Stomach (tissue), 8 donors: ENCODE measurements at regions not wholly inside any gene's neighbourhood (a gene's known extent, or its start where the extent isn't known, plus 50 kb on each side); places are given as distances from the start of the nearest gene placed in this dataset.

Experiments
- DNase-seq, 2 donors: peaks; one replicate each; pipeline versions ENCODE4 v3.0.0 to v3.0.0-alpha.2; 2013 to 2019
- H3K27ac ChIP-seq, 5 donors: fragments of 200-600 bp in 4 of 5; sonication (generic) in 4 of 5; one replicate each; pipeline ENCODE4 v1.5.1; 2013 to 2019; ENCODE audit warnings: mild to moderate bottlenecking in 1 of 5, moderate library complexity in 1 of 5
- H3K27me3 ChIP-seq, 3 donors: fragments of 200-600 bp; sonication (generic); one replicate each; pipeline ENCODE4 v1.5.1; 2017 to 2019; ENCODE audit warnings: mixed run types in 1 of 3
- H3K36me3 ChIP-seq, 4 donors: fragments of 200-600 bp; sonication (generic); 1 replicate in 3 of 4; 2 replicates in 1 of 4; pipeline ENCODE4 v1.5.1; 2016 to 2019
- H3K4me1 ChIP-seq, 4 donors: fragments of 200-600 bp; sonication (generic); one replicate each; pipeline ENCODE4 v1.5.1; 2016 to 2019
- H3K4me3 ChIP-seq, 4 donors: fragments of 200-600 bp; sonication (generic) in 3 of 4; one replicate each; pipeline ENCODE4 v1.5.1; 2016 to 2019; ENCODE audit warnings: mild to moderate bottlenecking in 1 of 4
- H3K9me3 ChIP-seq, 4 donors: fragments of 200-600 bp; sonication (generic); one replicate each; pipeline ENCODE4 v1.5.1; 2016 to 2019
- CTCF ChIP-seq, 7 experiments: fragments of 450-650 bp in 4 of 7; fragments of 200-600 bp in 3 of 7; sonication (generic) in 3 of 7; IDR thresholded peaks; one replicate each; pipeline ENCODE4 v1.5.1; 2016 to 2019; ENCODE audit warnings: antibody characterized with exemption in 7 of 7, control low read depth in 2 of 7, mild to moderate bottlenecking in 1 of 7
- EP300 ChIP-seq: sonication (generic); formaldehyde crosslinking; IDR thresholded peaks from one replicate; pipeline ENCODE4 v1.6.1; 2017; ENCODE audit warnings: antibody characterized with exemption
- POLR2A ChIP-seq, 4 donors: fragments of 450-650 bp; IDR thresholded peaks; one replicate each; pipeline ENCODE4 v1.6.1; 2016; ENCODE audit warnings: antibody characterized with exemption in 4 of 4, control low read depth in 2 of 4, mild to moderate bottlenecking in 1 of 4, moderate library complexity in 1 of 4
- POLR2AphosphoS5 ChIP-seq, 3 donors: sonication (generic); formaldehyde crosslinking; IDR thresholded peaks; one replicate each; pipeline ENCODE4 v1.6.1; 2016; ENCODE audit warnings: antibody characterized with exemption in 3 of 3
- WGBS, 5 donors: extraction: QIAGEN DNeasy Blood & Tissue Kit in 3 of 5; methylation state at CpG; one replicate each; pipeline versions ENCODE4 v1.1.5 to v1.1.7; 2013 to 2018; 5-methylcytosine and 5-hydroxymethylcytosine counted together
- intact Hi-C: fragments of 100-400 bp; cut with DNase I; formaldehyde crosslinking; loops from one replicate; pipeline ENCODE4 v1.15.1; 2023; ENCODE audit warnings: low total_unique reads
- donor health status: healthy with polysubstance abuse.
- donor health status: Bipolar disorder and iron deficiency.
- donor health status: healthy.

DNA sequence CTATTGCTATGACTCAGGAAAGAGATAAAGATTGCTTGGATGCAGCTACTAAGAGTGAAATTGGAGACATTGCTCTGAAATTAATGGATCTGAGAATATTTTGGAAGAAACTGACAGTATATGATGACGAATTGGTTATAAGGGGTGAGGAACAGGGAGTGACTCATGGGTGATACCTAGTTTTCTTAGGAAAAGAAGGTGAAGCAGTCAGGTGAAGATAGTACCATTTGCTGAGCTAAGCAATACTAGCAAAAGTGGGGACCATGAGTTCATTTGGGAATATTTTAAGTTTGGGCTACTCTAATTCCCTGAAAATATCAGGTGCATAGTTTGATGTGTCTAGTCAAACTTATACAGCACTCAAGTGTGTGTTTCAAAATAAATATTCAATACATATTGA is 260.1 kb upstream of the NFIA start:
- Histone ChIP-seq H3K9me3 (peaks cover 0 to under 1% (median 0%) of the 10 kb centered on the region in 4 donors), H3K27me3 (no peaks in the 10 kb centered on the region), H3K4me1 (peaks cover 0 to 10% (median 0%) of the 10 kb centered on the region in 4 donors), H3K36me3 (no peaks in the 10 kb centered on the region), H3K4me3 (no peak overlapping the region), H3K27ac (no peak overlapping the region)
- 69 to 93% (median 81%) methylated on average over 1 of the region's 1 CpG for WGBS, 5 donors
- intact Hi-C loops, result no loop called here
- no peak for TF ChIP-seq POLR2AphosphoS5 (IDR thresholded peaks at IDR 0.05)
- no peak for TF ChIP-seq CTCF (IDR thresholded peaks at IDR 0.05)
- TF ChIP-seq POLR2A (IDR thresholded peaks at IDR 0.05), result no peak
- TF ChIP-seq EP300, result no peak
- DNase-seq, result no peak

GRCh38 chr1:60821156-60821555 is 261.2 kb upstream of the NFIA start:
- intact Hi-C loops, result no loop called here
- no peak for DNase-seq
- Histone ChIP-seq H3K4me1 (peaks cover 0 to 10% (median 0%) of the 10 kb centered on the region in 4 donors), H3K27ac (no peak overlapping the region), H3K4me3 (no peak overlapping the region), H3K36me3 (no peaks in the 10 kb centered on the region), H3K27me3 (no peaks in the 10 kb centered on the region), H3K9me3 (no peaks in the 10 kb centered on the region)
- WGBS, 5 donors, result 71 to 93% (median 90%) methylated on average over 1 of the region's 1 CpG
- no peak for TF ChIP-seq POLR2AphosphoS5 (IDR thresholded peaks at IDR 0.05)
- no peak for TF ChIP-seq POLR2A (IDR thresholded peaks at IDR 0.05)
- TF ChIP-seq EP300, result no peak
- no peak for TF ChIP-seq CTCF (IDR thresholded peaks at IDR 0.05)

DNA sequence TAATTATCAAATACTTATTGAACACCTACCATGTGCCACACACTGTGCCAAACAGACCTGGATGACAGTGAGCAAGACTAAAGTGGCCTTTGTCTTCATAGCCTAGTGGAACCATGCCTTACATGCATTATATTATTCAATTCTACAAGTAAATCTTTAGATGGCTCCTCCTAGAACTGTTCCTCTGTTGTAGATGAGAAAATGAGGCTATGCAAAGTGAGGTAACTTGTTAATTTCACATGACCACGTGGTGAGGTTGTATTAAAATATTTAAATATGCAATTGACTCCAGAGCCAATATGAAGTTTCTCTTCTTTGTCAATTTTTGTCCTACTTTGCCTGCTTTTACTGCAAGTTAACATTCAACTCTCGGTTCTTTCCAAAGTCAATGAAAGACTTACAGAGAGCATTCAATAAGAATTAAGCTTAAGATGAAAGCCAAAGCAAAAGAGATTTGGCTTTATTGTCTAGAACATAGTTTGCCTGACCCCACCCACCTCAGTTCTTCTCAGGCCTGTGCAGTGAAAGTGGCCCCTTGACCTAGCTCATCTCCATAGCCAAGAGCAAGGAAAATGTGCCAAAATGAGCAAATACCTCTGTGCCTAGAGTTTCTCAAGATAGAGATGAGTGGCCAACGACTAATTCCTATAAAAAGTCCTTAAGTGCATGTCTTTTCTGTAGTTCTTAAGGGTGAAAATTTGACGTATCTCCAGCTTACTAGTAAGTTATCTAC is 263.2 kb upstream of the NFIA start:
- Histone ChIP-seq H3K27ac (no peak overlapping the region), H3K27me3 (no peaks in the 10 kb centered on the region), H3K4me3 (no peak overlapping the region), H3K36me3 (no peaks in the 10 kb centered on the region), H3K9me3 (no peaks in the 10 kb centered on the region), H3K4me1 (no peaks in the 10 kb centered on the region)
- 74 to 77% (median 75%) methylated on average over 4 of the region's 4 CpGs for WGBS, 5 donors
- TF ChIP-seq EP300 (no peak), POLR2AphosphoS5 (IDR thresholded peaks at IDR 0.05) (no peak), POLR2A (IDR thresholded peaks at IDR 0.05) (no peak), CTCF (IDR thresholded peaks at IDR 0.05) (no peak)
- intact Hi-C loops, result no loop called here
- DNase-seq, result no peak

DNA sequence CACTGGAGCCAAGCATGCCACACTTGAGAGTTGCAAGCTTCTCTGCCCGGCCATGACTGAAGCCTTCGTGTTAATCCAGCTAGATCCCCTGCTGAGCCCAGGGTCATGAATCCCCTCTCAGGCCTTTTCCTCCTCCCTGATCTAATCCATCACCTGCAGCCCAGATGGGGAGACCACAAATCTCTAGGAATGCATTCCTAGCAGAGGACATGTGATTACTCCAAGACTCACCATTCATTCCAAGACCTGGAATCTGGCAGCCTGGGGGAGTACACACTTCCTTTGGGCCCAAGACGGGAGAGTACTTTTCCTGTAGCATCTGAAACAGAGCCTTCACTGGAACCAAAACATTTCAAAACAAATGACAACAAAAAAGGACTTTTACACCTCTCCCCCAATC is 269.3 kb upstream of the NFIA start:
- H3K9me3 ChIP-seq, result no peaks in the 10 kb centered on the region
- 83 to 92% (median 85%) methylated on average over 3 of the region's 3 CpGs for WGBS, 5 donors
- no peaks in the 10 kb centered on the region for H3K4me1 ChIP-seq
- no peaks in the 10 kb centered on the region for H3K36me3 ChIP-seq
- TF ChIP-seq CTCF (IDR thresholded peaks at IDR 0.05), result no peak
- no peak for TF ChIP-seq POLR2AphosphoS5 (IDR thresholded peaks at IDR 0.05)
- TF ChIP-seq EP300, result no peak
- TF ChIP-seq POLR2A (IDR thresholded peaks at IDR 0.05), result no peak
- no peaks in the 10 kb centered on the region for H3K27me3 ChIP-seq
- H3K4me3 ChIP-seq, result no peak overlapping the region
- intact Hi-C loops, result no loop called here
- H3K27ac ChIP-seq, result no peak overlapping the region
- no peak for DNase-seq
